Esophagus squamous epithelium (tissue), 4 donors: ENCODE measurements at regions not wholly inside any gene's neighbourhood (a gene's known extent, or its start where the extent isn't known, plus 50 kb on each side); places are given as distances from the start of the nearest gene placed in this dataset.

Source experiments
- CTCF ChIP-seq, 6 experiments: fragments of 450-650 bp in 4 of 6; fragments of 200-600 bp in 2 of 6; sonication (generic) in 2 of 6; IDR thresholded peaks; one replicate each; pipeline ENCODE4 v1.5.1; 2016 to 2019; ENCODE audit warnings: antibody characterized with exemption in 6 of 6, mild to moderate bottlenecking in 4 of 6, moderate library complexity in 4 of 6
- POLR2A ChIP-seq, 4 donors: fragments of 450-650 bp; IDR thresholded peaks; one replicate each; pipeline ENCODE4 v1.6.1; 2017; ENCODE audit warnings: antibody characterized with exemption in 4 of 4, mild to moderate bottlenecking in 4 of 4, moderate library complexity in 3 of 4

GRCh38 chr4:108561116-108561515, 59.3 kb upstream of the RPL34 start:
- no peak for TF ChIP-seq CTCF (IDR thresholded peaks at IDR 0.05)
- TF ChIP-seq POLR2A (IDR thresholded peaks at IDR 0.05): no peak
